KOPT-K1 (cell line): ENCODE measurements at regions not wholly inside any gene's neighbourhood (a gene's known extent, or its start where the extent isn't known, plus 50 kb on each side); places are given as distances from the start of the nearest gene placed in this dataset.
"Not testable (repeated sequence)": the region's sequence is repeated elsewhere in the genome, so short reads cannot be mapped to it uniquely, and the experiment has no call there.

ENCODE experiments used
- H3K27ac ChIP-seq: fragments of 200-600 bp; sonication (generic); 2 replicates; pipeline ENCODE4 v1.5.1; 2016; ENCODE audit warnings: antibody characterized with exemption, mild to moderate bottlenecking, low read depth, low read length; ENCODE audit not compliant: poor library complexity, severe bottlenecking
- H3K36me3 ChIP-seq: fragments of 200-600 bp; sonication (generic); 2 replicates; pipeline ENCODE4 v1.5.1; 2017; ENCODE audit warnings: antibody characterized with exemption, mild to moderate bottlenecking, low read length, moderate library complexity; ENCODE audit not compliant: insufficient read depth
- H3K9me3 ChIP-seq: fragments of 200-600 bp; sonication (generic); 2 replicates; pipeline ENCODE4 v1.5.1; 2017; ENCODE audit warnings: antibody characterized with exemption, low read length, mild to moderate bottlenecking; ENCODE audit not compliant: insufficient read depth, poor library complexity, severe bottlenecking

DNA sequence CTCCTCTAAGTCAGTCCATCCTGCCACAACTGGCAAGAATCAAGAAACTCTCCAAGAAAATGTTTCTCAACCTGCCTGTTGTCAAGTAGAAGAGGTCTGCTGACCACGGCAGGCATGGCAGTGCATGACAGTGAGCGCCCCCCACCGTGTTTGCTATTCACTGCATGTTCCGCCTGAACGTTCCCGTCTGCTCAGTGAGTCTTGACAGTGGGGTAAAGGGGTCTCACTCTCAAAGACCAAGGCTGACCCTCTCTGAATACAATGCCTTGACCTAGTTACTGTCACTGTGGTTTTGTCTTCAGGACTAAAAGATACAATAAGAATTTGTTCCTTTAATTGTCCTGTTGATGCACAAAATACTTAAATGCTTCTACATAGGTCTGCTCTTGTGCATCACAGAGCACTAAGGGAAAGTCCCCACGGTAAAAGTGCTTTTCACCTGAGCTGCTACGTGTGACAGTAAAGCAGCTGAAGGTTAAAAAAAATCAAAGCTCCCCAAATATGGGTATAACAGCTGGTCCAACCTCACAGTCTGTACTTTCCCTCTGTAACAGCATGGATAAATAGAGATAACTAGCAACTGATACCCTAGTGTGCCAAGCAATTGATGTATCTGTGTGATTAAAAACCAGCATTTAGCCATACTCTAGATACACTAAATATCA lies 555.8 kb upstream of the ZNF337 start:
- H3K9me3 ChIP-seq, H3K36me3 ChIP-seq, H3K27ac ChIP-seq: not testable (repeated sequence)

DNA sequence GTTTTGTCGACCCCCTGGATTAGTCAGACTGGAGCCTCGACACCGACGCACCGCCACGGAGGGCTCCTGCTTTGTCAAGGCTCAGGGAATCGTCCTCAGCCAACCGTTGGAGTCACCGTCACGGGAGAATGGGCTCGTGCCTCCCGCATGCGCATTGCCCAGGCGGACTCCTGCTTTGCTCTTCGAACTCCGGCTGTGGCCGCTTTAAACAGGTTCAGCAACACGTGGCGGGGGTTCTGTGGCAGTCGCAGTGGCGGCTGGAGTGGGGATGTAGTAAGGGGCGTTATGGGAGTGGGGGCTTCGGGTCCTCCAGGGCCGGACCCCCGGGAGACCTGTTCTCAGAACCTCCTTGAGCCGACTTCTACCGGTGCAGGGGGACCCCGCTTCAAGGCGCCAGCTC lies 554.7 kb upstream of the ZNF337 start:
- not testable (repeated sequence) for H3K27ac ChIP-seq, H3K36me3 ChIP-seq, H3K9me3 ChIP-seq

- H3K9me3 ChIP-seq, H3K36me3 ChIP-seq, H3K27ac ChIP-seq: not testable (repeated sequence)
These were observed 553.8 kb upstream of the ZNF337 start for GRCh38 chr20:26250249-26251114.

DNA sequence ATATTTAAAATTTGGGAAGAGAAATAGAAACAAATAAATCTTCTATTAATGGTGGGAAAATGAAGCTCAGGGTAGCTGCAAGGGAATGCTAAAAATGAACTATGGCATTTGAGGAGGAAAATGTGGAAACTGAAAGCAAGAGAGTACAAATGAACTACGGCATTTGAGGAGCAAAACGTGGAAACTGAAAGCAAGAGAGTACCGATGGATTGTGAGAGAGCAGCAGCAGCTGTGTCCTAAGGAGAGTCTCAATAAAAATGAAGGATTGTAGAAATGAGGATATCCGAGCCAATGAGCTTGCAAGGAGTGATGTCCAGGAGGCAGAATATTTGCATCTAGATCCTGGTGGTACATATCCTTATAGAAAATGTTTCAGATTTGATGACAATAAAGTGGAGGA lies 547.1 kb upstream of the ZNF337 start:
- Histone ChIP-seq H3K36me3 (no peaks in the 10 kb centered on the region), H3K27ac (no peak overlapping the region), H3K9me3 (no peaks in the 10 kb centered on the region)

DNA sequence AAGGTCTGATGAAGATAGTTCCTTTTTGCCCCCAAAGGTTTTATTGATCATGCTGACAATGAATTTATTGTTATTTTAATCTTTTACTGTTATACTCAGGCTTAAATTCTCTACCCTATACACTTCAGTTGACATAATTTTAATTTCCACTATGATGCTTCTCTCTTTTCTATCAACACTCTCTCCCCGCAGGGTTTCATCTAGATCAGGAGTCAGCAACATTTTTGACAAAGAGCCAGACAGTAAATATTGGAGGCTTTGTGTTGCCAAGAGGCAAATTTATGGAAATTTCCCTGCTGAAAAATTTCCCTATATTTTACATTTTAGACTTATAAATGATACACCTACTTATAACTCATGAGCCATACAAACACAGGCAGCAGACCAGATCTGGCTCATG lies 524.0 kb upstream of the ZNF337 start:
- H3K9me3 ChIP-seq, H3K27ac ChIP-seq, H3K36me3 ChIP-seq: not testable (repeated sequence)

DNA sequence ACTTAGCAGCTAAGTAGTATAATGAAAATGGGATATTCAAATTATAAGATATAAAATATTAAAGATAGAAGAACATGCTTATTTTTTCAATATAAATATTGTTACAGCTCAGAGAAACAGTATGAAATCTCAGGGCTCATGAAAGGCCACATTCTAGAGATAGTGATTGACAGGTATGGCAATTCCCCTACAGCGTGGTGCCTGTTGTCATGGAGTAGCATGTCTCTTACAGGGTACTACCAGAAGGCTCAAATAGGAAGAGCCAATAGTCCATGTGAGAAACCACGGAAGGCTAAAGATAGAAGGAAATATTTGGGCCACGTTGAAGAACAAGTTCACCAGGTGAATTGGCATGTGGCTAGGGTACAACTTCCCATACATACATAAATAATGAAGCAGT lies 522.9 kb upstream of the ZNF337 start:
- H3K9me3 ChIP-seq, H3K27ac ChIP-seq, H3K36me3 ChIP-seq: not testable (repeated sequence)

- no peaks in the 10 kb centered on the region for H3K36me3 ChIP-seq
- no peak overlapping the region for H3K27ac ChIP-seq
These were observed 521.6 kb upstream of the ZNF337 start for GRCh38 chr20:26218301-26218700.

GRCh38 chr20:26216025-26216424 lies 519.4 kb upstream of the ZNF337 start:
- Histone ChIP-seq H3K9me3 (no peaks in the 10 kb centered on the region), H3K36me3 (no peaks in the 10 kb centered on the region), H3K27ac (no peak overlapping the region)

More at GRCh38 chr20:26218301-26218700, 521.6 kb upstream of the ZNF337 start:
- no peaks in the 10 kb centered on the region for H3K9me3 ChIP-seq

DNA sequence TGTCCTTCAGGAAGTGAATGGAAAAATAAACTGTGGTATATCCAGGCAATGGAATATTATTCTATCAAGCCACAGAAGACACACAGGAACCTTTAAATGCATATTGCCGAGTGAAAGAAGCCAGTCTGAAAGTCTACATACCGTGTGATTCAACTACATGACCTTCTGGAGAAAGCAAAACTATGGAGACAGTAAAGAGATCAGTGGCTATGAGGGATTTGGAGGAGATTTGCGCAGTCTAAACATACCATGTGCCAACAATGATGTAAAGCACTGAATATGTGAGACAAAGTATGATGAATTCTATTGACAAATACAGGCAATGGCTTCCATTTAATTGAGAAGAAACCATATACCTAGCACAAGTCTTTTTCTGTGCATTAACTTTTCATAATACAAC lies 518.3 kb upstream of the ZNF337 start:
- Histone ChIP-seq H3K36me3 (no peaks in the 10 kb centered on the region), H3K27ac (no peak overlapping the region), H3K9me3 (no peaks in the 10 kb centered on the region)

GRCh38 chr20:26209171-26209941 lies 512.7 kb upstream of the ZNF337 start:
- Histone ChIP-seq H3K27ac (no peak overlapping the region), H3K36me3 (no peaks in the 10 kb centered on the region), H3K9me3 (peaks cover 10% of the 10 kb centered on the region)

DNA sequence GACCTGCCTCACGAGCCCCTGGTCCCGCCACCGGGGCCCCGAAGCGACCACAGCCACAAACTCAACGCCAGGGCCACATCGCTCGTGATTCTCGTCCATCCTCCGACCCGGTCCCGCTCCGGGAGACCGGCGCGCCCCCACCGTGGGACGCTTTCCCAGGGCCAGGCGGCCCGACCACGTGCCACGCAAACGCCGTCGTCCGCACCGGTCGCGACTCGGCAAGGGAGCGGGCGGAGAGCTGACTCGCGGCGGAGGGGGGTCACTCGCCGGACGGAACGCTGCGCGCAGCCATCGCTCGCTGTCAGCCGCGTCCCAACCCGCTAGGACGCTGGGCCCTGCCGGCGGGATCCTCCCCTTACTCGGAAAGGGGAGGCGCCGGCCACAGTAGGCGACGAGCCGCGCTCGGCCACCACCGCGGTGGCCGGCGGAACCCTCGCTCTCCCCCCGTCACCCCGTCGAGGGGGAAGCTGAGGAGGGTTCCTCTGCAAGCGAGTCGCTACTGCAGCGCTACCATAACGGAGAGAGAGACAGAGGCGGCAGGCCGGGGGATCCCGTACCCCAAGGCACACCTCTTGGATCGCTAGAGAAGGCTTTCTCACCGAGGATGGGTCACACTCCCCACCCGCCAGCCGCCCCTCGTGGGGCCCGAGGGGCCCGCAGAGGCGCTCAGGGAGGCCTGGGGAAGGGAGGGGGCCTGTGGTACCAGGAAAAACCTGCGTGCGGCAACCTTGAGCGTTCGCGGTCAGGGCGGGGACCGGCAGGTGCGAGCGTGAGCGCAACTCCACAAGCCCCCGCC lies 511.8 kb upstream of the ZNF337 start:
- Histone ChIP-seq H3K36me3 (no peaks in the 10 kb centered on the region), H3K27ac (no peak overlapping the region), H3K9me3 (peaks cover 10% of the 10 kb centered on the region)

DNA sequence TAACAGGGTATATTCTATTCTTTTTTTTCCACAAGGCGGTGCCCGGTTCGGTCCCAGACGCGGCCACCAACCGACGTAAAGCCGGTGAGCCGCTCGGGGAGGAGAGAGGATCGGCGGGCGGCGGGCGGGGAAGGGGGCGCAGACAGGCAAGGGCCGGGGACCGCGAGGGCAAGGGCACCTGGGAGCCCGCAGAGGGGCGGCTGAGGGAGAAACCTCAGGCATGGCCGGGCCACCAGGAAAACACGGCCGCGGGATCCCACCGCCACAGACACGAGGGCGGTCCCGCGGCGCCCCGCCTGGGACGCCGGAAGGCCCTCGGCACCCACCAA lies 511.3 kb upstream of the ZNF337 start:
- H3K36me3 ChIP-seq, H3K27ac ChIP-seq: not testable (repeated sequence)

DNA sequence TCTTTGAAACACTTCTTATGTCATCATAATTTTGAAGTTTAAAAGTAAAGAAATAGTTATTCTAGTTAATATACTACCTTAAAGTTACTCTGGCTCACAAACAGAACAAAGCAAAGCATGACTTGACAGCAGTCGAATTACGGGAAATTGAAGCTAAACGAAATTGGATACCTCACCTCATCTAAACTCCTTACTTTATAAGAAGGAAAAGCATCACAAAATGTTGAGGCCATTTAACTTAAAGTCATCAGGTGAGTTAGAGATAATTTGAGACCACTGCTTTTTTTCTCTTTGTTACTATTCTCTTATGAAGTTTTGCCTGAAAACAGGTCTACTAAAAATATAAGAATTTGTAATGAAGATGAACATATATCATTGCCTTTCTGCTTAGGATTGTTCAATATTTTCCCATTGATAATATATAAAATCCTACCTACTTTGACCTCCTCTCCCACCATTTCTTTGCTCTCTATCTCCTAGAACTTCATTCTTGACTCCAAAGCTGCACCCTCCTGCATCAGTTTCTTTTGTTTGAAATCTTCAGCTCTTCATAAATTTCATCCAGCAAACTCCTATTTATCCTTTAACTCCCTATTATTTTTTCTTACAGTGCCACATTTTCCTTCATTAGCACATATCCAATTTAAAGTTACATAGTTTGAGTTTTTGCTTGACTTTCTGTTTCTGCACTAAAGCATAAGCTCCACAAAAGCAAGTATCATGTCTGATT lies 510.7 kb upstream of the ZNF337 start:
- Histone ChIP-seq H3K9me3 (peaks cover 10% of the 10 kb centered on the region), H3K36me3 (no peaks in the 10 kb centered on the region), H3K27ac (no peak overlapping the region)

More for the DNA sequence above, 511.3 kb upstream of the ZNF337 start:
- H3K9me3 ChIP-seq = peaks cover 10% of the 10 kb centered on the region

- no peaks in the 10 kb centered on the region for H3K36me3 ChIP-seq
These were observed 508.7 kb upstream of the ZNF337 start for GRCh38 chr20:26205350-26205749.

More at GRCh38 chr20:26205350-26205749, 508.7 kb upstream of the ZNF337 start:
- peaks cover 15% of the 10 kb centered on the region for H3K9me3 ChIP-seq
- no peak overlapping the region for H3K27ac ChIP-seq
